ENCODE measurements at regions not wholly inside any gene's neighbourhood (a gene's known extent, or its start where the extent isn't known, plus 50 kb on each side); places are given as distances from the start of the nearest gene placed in this dataset.

GRCh38 chr4:159504684-159505083 is 401.8 kb downstream of the RAPGEF2 start:
- ChIA-PET RAD21 (ENCODE audit: low non-redundant PET in 1 of 2, low total read pairs in 2 of 2, uncharacterized antibody in 2 of 2, unreplicated experiment in 2 of 2) (no interaction called here), POLR2A (no interaction called here), CTCF (no interaction called here)
- BruUV-seq (replicated peaks), result no TSS peak
- Histone ChIP-seq H2AFZ (ENCODE audit: low read depth, low read length, poor library complexity, severe bottlenecking) (no peak overlapping the region), H3K9me2 (ENCODE audit: insufficient read depth) (no peaks in the 10 kb centered on the region), H3K4me1 (ENCODE audit: control insufficient read depth in 1 of 2, insufficient read depth in 2 of 2, low read length in 2 of 2) (no peaks in the 10 kb centered on the region), H3K27me3 (ENCODE audit: insufficient read depth, low read length) (no peaks in the 10 kb centered on the region), H3K9me3 (ENCODE audit: control insufficient read depth in 1 of 2, insufficient read depth in 1 of 2, low read depth in 1 of 2, low read length in 2 of 2) (no peaks in the 10 kb centered on the region), H3K27ac (ENCODE audit: low read depth, low read length) (no peak overlapping the region), H3K36me3 (ENCODE audit: control insufficient read depth in 1 of 2, insufficient read depth in 2 of 2, low read length in 2 of 2) (no peaks in the 10 kb centered on the region), H3K4me3 (replicated peaks in 1 of 2; ENCODE audit: low read depth in 1 of 2, low read length in 2 of 2) (no peak overlapping the region), H3K4me2 (ENCODE audit: low read length) (no peak overlapping the region), H3K79me2 (ENCODE audit: insufficient read depth, low read length) (no peaks in the 10 kb centered on the region), H4K20me1 (ENCODE audit: insufficient read depth) (no peaks in the 10 kb centered on the region), H3K9ac (ENCODE audit: low read length) (no peak overlapping the region)
- no peak for TF ChIP-seq ELF1 (IDR thresholded peaks at IDR 0.05; ENCODE audit: borderline replicate concordance, low read depth)
- no peak for TF ChIP-seq EGR1 (IDR thresholded peaks at IDR 0.05; ENCODE audit: low read depth)
- TF ChIP-seq SP1 (IDR thresholded peaks at IDR 0.05; ENCODE audit: low read depth), result no peak
- no peak for TF ChIP-seq REST (IDR thresholded peaks at IDR 0.05; ENCODE audit: low read depth)
- no peak for TF ChIP-seq EZH2 (IDR thresholded peaks at IDR 0.05)
- TF ChIP-seq CEBPB (IDR thresholded peaks at IDR 0.05; ENCODE audit: low read depth), result no peak
- no peak for TF ChIP-seq ZFX (IDR thresholded peaks at IDR 0.05)
- no peak for TF ChIP-seq POLR2A (IDR thresholded peaks at IDR 0.05; ENCODE audit: borderline replicate concordance, extremely low read depth, insufficient read depth, insufficient read length)
- no peak for TF ChIP-seq EZH2phosphoT487 (IDR thresholded peaks at IDR 0.05; ENCODE audit: borderline replicate concordance)
- no peak for TF ChIP-seq FOSL1 (IDR thresholded peaks at IDR 0.05; ENCODE audit: low read depth)
- TF ChIP-seq SIN3A (IDR thresholded peaks at IDR 0.05; ENCODE audit: low read depth), result no peak
- no peak for TF ChIP-seq YY1 (IDR thresholded peaks at IDR 0.05; ENCODE audit: extremely low read depth, insufficient replicate concordance, low read depth, low read length)
- TF ChIP-seq ZNF274 (IDR thresholded peaks at IDR 0.05; ENCODE audit: low read depth, low read length), result no peak
- TF ChIP-seq CBX3 (IDR thresholded peaks at IDR 0.05; ENCODE audit: low read depth), result no peak
- no peak for TF ChIP-seq MAX (IDR thresholded peaks at IDR 0.05)
- no peak for ATAC-seq
- DNase-seq (ENCODE audit: low read depth, low spot score), result no peak
- intact Hi-C loops (cut with micrococcal nuclease), result no loop called here

Data from HCT116 (cell line).